ENCODE measurements at regions not wholly inside any gene's neighbourhood (a gene's known extent, or its start where the extent isn't known, plus 50 kb on each side); places are given as distances from the start of the nearest gene placed in this dataset.

DNA sequence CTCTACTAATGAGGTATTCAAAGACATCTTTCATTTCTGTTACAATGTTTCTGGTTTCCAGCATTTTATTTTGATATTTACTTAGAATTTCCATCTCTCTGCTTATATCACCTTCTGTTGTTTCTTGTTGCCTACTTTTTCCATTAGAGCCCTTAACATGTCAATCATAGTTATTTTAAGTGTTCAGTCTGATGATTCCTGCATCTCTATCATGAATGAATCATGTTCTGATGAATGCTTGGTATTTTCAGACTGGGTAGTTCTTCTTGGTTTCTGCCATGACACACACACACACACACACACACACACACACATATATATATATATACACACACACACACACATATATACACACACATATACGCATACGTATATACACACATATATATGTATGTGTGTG, 486.4 kb upstream of the ISX start:
- no peak for DNase-seq (ENCODE audit: low read depth)
- no peak overlapping the region for H3K4me3 ChIP-seq (ENCODE audit: low read length)
- TF ChIP-seq, protein P1, sequence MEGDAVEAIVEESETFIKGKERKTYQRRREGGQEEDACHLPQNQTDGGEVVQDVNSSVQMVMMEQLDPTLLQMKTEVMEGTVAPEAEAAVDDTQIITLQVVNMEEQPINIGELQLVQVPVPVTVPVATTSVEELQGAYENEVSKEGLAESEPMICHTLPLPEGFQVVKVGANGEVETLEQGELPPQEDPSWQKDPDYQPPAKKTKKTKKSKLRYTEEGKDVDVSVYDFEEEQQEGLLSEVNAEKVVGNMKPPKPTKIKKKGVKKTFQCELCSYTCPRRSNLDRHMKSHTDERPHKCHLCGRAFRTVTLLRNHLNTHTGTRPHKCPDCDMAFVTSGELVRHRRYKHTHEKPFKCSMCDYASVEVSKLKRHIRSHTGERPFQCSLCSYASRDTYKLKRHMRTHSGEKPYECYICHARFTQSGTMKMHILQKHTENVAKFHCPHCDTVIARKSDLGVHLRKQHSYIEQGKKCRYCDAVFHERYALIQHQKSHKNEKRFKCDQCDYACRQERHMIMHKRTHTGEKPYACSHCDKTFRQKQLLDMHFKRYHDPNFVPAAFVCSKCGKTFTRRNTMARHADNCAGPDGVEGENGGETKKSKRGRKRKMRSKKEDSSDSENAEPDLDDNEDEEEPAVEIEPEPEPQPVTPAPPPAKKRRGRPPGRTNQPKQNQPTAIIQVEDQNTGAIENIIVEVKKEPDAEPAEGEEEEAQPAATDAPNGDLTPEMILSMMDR (conservative IDR thresholded peaks at IDR 0.05; ENCODE audit: low read depth, low read length): no peak

DNA sequence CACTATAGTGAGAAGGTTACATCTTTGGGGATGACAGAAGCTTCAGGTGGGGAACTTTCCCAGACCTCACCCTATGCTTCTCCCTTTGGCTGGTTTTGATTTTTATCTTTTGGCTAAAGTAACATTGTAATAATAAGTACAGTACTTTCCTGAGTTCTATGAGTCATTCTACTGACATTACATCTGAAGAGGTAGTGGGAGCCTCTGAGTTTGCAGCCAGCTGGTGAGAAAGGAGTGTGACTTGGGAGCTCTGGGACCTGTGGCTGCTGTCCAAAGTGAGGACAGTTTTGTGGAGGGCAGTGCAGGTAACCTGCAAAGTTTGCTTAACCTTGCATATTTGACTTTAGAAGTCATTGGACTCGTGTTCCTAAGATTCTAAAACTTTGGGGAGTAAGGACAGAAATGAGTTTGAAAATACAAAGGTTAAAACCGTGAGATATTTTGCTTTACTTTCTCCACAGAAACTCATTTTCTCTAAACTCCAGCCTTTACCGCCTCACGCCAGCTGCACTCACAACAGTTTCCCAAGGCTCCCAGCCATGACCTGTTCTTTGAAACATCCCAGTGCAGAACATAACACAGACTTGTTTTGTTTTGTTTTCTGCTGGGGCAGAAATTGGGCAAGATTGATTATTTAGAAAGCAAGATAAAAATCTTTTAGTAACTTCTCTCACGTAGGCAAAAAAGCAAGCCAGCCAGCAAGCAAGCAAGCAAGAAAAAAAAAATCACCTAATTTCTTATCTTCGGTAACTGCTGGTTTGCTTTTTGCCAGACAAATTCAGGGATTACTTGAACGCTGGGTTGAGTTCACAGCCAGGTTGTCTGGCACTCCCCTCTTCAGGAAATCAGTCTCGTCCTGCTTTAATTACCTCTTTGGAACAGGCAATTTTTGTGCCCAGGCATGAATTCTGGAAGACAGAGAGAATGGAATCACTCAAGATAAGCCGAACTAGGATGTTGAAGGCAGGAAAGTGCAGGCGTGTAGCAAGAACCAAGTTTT, 478.3 kb upstream of the ISX start:
- no peak for DNase-seq (ENCODE audit: low read depth)
- no peak overlapping the region for H3K4me3 ChIP-seq (ENCODE audit: low read length)
- TF ChIP-seq, protein P1 (conservative IDR thresholded peaks at IDR 0.05; ENCODE audit: low read depth, low read length): no peak

DNA sequence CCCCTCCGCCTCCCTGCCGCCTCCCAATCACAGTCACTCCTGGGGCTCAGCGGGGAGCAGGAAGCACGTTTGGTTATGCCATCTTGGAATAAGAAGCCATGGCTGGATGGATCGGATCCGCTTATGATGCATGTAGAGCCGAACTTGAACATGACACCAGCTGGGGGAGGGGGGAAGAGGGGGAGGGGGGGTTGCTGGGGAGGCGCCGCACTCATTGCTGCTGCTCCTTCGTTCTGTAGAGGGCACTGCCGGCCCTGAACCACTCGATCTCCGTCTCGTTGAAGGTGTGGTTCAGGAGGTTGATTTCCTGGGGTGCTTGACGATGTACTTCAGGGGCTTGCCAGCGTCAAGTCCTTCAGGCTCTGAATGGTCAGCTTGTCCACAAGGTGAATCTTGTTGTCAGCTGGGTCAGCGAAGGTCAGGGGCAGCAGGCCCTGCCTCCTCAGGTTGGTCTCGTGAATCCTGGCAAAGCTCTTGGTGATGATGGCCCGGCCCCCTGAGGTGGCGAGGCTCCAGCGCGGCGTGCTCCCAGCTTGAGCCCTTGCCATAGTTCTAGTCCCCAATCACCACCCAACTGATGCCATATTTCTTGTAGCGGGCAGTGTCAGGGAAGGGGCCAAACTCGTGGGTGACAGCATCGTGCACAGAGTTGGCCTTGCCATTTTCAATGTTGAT, 476.9 kb upstream of the ISX start:
- no peak overlapping the region for H3K4me3 ChIP-seq (ENCODE audit: low read length)
- DNase-seq (ENCODE audit: low read depth): no peak
- TF ChIP-seq, protein P1 (conservative IDR thresholded peaks at IDR 0.05; ENCODE audit: low read depth, low read length): no peak

DNA sequence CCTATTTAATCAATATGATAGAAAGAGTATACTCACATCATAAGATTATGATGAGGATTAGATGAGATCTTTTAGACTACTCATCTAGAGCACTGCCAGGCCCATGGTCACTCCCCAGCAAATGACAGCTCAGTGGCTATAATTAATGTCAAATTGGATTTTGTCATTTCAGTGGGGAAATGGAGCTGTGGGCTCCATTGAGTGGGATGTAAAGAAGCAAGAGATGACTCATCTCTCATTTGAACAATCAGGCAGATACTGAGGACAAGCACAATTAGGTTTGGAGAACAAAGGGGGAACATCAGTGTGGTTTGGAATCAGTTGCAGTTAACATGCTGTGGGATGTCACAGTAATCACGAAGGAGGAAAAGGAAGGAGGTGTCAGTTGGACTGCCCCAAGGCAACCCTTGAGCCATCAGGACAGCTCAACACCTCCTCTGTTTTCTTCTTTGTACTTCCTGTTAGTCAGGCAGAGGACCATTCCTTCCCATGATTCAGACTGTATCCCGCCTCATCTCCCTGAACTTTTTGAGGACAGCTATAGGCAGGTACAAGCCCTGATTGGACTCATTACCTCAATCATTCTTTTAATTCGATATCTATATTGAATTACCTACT, 473.7 kb upstream of the ISX start:
- no peak overlapping the region for H3K4me3 ChIP-seq (ENCODE audit: low read length)
- no peak for DNase-seq (ENCODE audit: low read depth)
- TF ChIP-seq, protein P1 (conservative IDR thresholded peaks at IDR 0.05; ENCODE audit: low read depth, low read length): no peak

DNA sequence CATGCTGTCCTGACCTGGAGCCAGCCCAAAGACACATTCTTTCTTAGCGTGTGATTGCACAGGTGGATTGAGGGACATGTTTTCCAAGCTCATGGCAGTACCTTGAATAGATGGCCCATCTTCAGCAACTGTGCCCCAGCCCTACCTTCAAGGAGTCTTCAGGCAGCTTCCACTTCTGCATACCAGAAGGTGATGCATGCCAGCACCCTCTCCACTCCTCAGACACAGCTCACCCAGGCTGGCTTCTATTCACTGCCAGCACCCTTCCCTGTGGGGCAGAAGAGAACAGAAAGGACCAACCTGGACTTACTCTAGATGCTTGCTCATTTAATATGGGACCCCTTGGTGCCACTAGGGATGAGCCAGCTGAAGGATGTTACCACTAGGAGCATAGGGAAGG, 466.4 kb upstream of the ISX start:
- H3K4me3 ChIP-seq (ENCODE audit: low read length): no peak overlapping the region
- TF ChIP-seq, protein P1 (conservative IDR thresholded peaks at IDR 0.05; ENCODE audit: low read depth, low read length): no peak
- no peak for DNase-seq (ENCODE audit: low read depth)

DNA sequence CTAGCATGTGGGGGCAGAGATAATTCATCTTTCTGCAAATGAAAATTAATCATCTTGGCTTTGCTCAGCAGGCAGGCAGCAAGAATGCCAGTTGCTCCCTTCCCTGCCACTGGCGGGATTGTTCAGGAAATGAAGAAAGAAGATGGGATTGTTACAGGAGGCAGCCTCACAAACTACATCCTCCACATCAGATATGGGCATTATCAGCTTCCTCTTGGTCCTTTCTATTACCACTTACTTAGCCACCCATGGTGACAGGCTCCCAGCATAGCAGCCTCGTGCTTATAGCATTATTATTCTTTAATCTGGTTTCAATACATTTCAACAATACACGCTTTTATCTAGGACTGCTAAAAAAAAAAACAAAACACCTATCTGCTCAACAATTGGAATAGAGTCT, 461.6 kb upstream of the ISX start:
- DNase-seq (ENCODE audit: low read depth): no peak
- no peak overlapping the region for H3K4me3 ChIP-seq (ENCODE audit: low read length)
- TF ChIP-seq, protein P1 (conservative IDR thresholded peaks at IDR 0.05; ENCODE audit: low read depth, low read length): no peak

Data from retinal pigment epithelial cell (primary cell).